SU-DHL-6 (cell line): ENCODE measurements at regions not wholly inside any gene's neighbourhood (a gene's known extent, or its start where the extent isn't known, plus 50 kb on each side); places are given as distances from the start of the nearest gene placed in this dataset.

Experiments used
- H2AFZ ChIP-seq: fragments of 200-600 bp; sonication (generic); 2 replicates; pipeline ENCODE4 v1.6.1; 2014; ENCODE audit warnings: low read depth, mild to moderate bottlenecking, moderate library complexity, mixed read lengths, antibody characterized with exemption, low read length; ENCODE audit not compliant: severe bottlenecking
- H3F3A ChIP-seq: fragments of 200-600 bp; shearing (Covaris generic); 2 replicates; pipeline ENCODE4 v1.6.0; 2016; ENCODE audit warnings: antibody characterized with exemption, mild to moderate bottlenecking; ENCODE audit not compliant: insufficient read depth
- H3K27ac ChIP-seq: fragments of 200-600 bp; sonication (generic); 2 replicates; pipeline ENCODE4 v1.5.1; 2016; ENCODE audit warnings: low read depth, mild to moderate bottlenecking, low read length, moderate library complexity, mixed read lengths
- H3K27me3 ChIP-seq: fragments of 200-600 bp; sonication (generic), shearing (Covaris generic); 2 replicates; pipeline ENCODE4 v1.6.0; 2014; ENCODE audit warnings: mild to moderate bottlenecking, low read length
- H3K36me3 ChIP-seq: fragments of 200-600 bp; sonication (generic); 2 replicates; pipeline ENCODE4 v1.6.1; 2014; ENCODE audit warnings: mild to moderate bottlenecking, low read length, mixed read lengths
- H3K4me2 ChIP-seq: fragments of 300-600, 200-600 bp; shearing (Covaris generic), sonication (generic); 2 replicates; pipeline ENCODE4 v1.6.0; 2014; ENCODE audit warnings: low read length, low read depth, mild to moderate bottlenecking; ENCODE audit not compliant: poor library complexity, severe bottlenecking
- H3K4me3 ChIP-seq: fragments of 200-600 bp; sonication (generic); 2 replicates; pipeline ENCODE4 v1.5.1; 2014; ENCODE audit warnings: antibody characterized with exemption, low read length, mild to moderate bottlenecking, mixed read lengths; ENCODE audit not compliant: insufficient read depth, poor library complexity, severe bottlenecking
- H3K79me2 ChIP-seq: fragments of 200-600 bp; sonication (generic); 2 replicates; pipeline ENCODE4 v1.6.1; 2014; ENCODE audit warnings: mild to moderate bottlenecking, low read length, moderate library complexity; ENCODE audit not compliant: insufficient read depth
- H3K9ac ChIP-seq: fragments of 200-600 bp; sonication (generic); 2 replicates; pipeline ENCODE4 v1.7.0; 2014; ENCODE audit warnings: mild to moderate bottlenecking, low read length
- H3K9me2 ChIP-seq: fragments of 200-600 bp; sonication (generic); replicated peaks from 2 replicates; pipeline ENCODE4 v1.6.1; 2014; ENCODE audit warnings: low read length; ENCODE audit not compliant: insufficient read depth
- H3K9me3 ChIP-seq: fragments of 200-600 bp; sonication (generic); 2 replicates; pipeline ENCODE4 v1.6.1; 2014; ENCODE audit warnings: low read length, mixed read lengths; ENCODE audit not compliant: insufficient read depth
- H4K20me1 ChIP-seq: fragments of 200-600 bp; sonication (generic); 2 replicates; pipeline ENCODE4 v1.6.1; 2014; ENCODE audit warnings: low read depth, mild to moderate bottlenecking, antibody characterized with exemption, low read length, moderate library complexity, mixed read lengths
- EZH2phosphoT487 ChIP-seq: fragments of 200-600 bp; sonication (generic), shearing (Covaris generic); conservative IDR thresholded peaks from 2 replicates; pipeline ENCODE4 v1.6.1; 2018; ENCODE audit warnings: mild to moderate bottlenecking, antibody characterized with exemption, low read length, moderate library complexity, mixed read lengths
- TF ChIP-seq, protein P1 (sequence below): fragments of 200-600 bp; sonication (generic); IDR thresholded peaks from one replicate; pipeline ENCODE4 v1.5.1; 2017; ENCODE audit warnings: antibody characterized with exemption, mild to moderate bottlenecking, low read length, moderate library complexity; ENCODE audit not compliant: insufficient read depth, poor library complexity, severe bottlenecking

DNA sequence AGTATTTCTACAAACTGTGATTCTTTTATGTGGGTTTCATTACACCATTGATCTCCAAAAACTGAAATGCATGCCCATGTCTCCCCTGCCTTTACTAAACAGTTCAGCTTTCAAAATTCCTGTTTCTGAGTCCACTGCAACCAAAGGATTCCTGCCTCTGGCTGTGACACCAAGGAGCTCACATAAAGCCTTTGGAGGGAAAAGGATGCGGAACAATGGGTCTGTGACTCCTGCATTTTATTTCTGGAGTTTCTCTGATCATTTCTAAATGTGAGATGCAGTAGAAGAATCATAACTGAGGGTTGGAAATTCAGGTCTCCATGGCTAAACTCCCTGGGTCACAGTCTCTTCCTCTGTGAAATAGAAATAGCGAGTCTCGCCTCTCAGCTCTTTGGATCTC lies 149.5 kb downstream of the MEX3B start:
- no peaks in the 10 kb centered on the region for H4K20me1 ChIP-seq
- no peaks in the 10 kb centered on the region for H3K27me3 ChIP-seq
- no peaks in the 10 kb centered on the region for H3K79me2 ChIP-seq
- H3K4me2 ChIP-seq, result no peak overlapping the region
- H3K4me3 ChIP-seq, result no peak overlapping the region
- H3K9me3 ChIP-seq, result no peaks in the 10 kb centered on the region
- H3K9ac ChIP-seq, result no peak overlapping the region
- no peaks in the 10 kb centered on the region for H3K36me3 ChIP-seq
- no peak overlapping the region for H2AFZ ChIP-seq
- H3K27ac ChIP-seq, result no peak overlapping the region
- TF ChIP-seq, protein P1, sequence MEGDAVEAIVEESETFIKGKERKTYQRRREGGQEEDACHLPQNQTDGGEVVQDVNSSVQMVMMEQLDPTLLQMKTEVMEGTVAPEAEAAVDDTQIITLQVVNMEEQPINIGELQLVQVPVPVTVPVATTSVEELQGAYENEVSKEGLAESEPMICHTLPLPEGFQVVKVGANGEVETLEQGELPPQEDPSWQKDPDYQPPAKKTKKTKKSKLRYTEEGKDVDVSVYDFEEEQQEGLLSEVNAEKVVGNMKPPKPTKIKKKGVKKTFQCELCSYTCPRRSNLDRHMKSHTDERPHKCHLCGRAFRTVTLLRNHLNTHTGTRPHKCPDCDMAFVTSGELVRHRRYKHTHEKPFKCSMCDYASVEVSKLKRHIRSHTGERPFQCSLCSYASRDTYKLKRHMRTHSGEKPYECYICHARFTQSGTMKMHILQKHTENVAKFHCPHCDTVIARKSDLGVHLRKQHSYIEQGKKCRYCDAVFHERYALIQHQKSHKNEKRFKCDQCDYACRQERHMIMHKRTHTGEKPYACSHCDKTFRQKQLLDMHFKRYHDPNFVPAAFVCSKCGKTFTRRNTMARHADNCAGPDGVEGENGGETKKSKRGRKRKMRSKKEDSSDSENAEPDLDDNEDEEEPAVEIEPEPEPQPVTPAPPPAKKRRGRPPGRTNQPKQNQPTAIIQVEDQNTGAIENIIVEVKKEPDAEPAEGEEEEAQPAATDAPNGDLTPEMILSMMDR, result no peak
- TF ChIP-seq EZH2phosphoT487, result no peak
- H3K9me2 ChIP-seq, result no peaks in the 10 kb centered on the region
- H3F3A ChIP-seq, result no peaks in the 10 kb centered on the region

DNA sequence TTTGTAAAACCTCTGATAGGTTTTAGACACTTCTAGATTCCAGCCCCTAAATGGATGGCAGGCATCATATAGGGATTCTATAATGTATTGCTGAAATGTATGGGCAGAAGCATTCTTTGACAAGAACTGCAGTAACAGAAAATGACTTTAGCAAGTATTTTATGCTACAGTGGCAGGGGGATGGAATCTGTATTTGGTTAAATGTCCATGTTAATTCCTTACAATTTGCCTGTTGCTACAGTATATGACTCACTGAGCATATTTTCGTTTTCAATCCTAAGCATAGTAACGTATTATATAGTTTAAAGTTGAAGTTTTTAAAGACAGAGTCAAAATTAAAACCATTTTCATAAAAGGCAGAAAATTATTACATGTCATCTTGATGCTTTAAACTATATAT lies 150.1 kb downstream of the MEX3B start:
- Histone ChIP-seq H3K9me3 (no peaks in the 10 kb centered on the region), H3K27ac (no peak overlapping the region), H3K79me2 (no peaks in the 10 kb centered on the region), H3K4me2 (no peak overlapping the region), H4K20me1 (no peaks in the 10 kb centered on the region), H3K4me3 (no peak overlapping the region), H2AFZ (no peak overlapping the region), H3K9me2 (no peaks in the 10 kb centered on the region), H3K9ac (no peak overlapping the region), H3K27me3 (no peaks in the 10 kb centered on the region), H3F3A (no peaks in the 10 kb centered on the region), H3K36me3 (no peaks in the 10 kb centered on the region)
- TF ChIP-seq, protein P1, result no peak
- no peak for TF ChIP-seq EZH2phosphoT487

DNA sequence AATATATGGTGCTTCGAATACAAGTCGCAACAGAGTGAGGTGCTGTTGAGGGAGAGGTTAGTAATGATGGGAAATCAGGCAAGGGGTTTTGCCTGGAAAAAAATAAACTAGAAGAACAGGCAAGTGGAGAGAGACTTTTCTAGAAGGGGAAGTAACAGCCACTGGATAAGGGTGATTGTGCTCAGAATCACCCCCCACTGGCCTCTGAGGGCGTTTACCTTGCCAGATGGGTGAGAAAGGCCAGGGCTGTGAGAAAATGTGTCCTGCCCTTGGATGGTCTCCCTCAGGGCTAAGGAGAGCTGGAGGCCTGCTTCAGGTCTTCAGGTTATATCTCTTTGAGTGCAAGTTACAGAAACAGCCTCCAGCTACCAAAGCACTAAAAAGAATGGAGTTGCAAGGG lies 151.8 kb downstream of the MEX3B start:
- H3K27ac ChIP-seq, result no peak overlapping the region
- H4K20me1 ChIP-seq, result no peaks in the 10 kb centered on the region
- H3K27me3 ChIP-seq, result no peaks in the 10 kb centered on the region
- no peak overlapping the region for H2AFZ ChIP-seq
- no peaks in the 10 kb centered on the region for H3K36me3 ChIP-seq
- H3K9me2 ChIP-seq, result no peaks in the 10 kb centered on the region
- no peak overlapping the region for H3K4me2 ChIP-seq
- no peaks in the 10 kb centered on the region for H3F3A ChIP-seq
- no peaks in the 10 kb centered on the region for H3K79me2 ChIP-seq
- no peaks in the 10 kb centered on the region for H3K9me3 ChIP-seq
- TF ChIP-seq, protein P1, result no peak
- no peak overlapping the region for H3K4me3 ChIP-seq
- no peak overlapping the region for H3K9ac ChIP-seq

DNA sequence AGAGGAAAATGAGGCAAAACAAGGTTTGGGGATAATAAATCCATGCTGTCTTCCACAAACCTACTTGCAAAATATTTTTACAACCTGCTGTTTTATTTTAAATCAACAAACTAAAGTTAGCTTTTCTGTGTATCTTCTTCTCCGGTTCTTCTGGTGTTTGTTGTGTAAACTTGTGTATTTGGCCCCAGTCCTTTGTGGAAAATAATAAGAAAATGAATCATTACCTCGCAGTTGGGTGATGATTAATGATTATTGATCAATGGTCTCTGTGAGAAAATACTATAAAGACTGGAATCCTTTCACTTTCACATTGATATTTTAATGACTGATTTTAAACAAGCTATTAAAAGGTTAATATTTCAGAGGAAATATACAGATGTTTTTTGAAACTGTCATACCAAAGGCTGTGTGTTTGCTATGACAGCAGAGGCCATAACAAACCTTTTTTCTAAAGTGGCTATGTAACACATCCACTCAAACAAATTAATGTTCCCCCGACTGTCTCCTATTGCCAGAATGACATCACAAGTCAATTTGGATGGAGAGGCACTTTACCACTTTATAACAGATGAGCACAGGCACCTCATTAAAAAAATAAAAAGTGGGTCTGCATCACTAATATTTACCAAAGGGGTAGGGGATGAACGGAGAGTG lies 152.5 kb downstream of the MEX3B start:
- no peaks in the 10 kb centered on the region for H3K36me3 ChIP-seq
- H3K79me2 ChIP-seq, result no peaks in the 10 kb centered on the region
- no peaks in the 10 kb centered on the region for H3F3A ChIP-seq
- no peak overlapping the region for H3K4me2 ChIP-seq
- no peaks in the 10 kb centered on the region for H3K9me2 ChIP-seq
- no peak overlapping the region for H3K27ac ChIP-seq
- H3K27me3 ChIP-seq, result no peaks in the 10 kb centered on the region
- H3K9ac ChIP-seq, result no peak overlapping the region
- H4K20me1 ChIP-seq, result no peaks in the 10 kb centered on the region
- H3K9me3 ChIP-seq, result no peaks in the 10 kb centered on the region
- no peak overlapping the region for H2AFZ ChIP-seq
- no peak for TF ChIP-seq EZH2phosphoT487
- TF ChIP-seq, protein P1, result no peak
- no peak overlapping the region for H3K4me3 ChIP-seq
